Sigmoid colon (tissue), 6 donors: ENCODE measurements at regions not wholly inside any gene's neighbourhood (a gene's known extent, or its start where the extent isn't known, plus 50 kb on each side); places are given as distances from the start of the nearest gene placed in this dataset.

ENCODE experiments used
- DNase-seq: peaks from one replicate; pipeline ENCODE4 v3.0.0-alpha.2; 2019
- H3K27ac ChIP-seq, 4 donors: fragments of 200-600 bp; sonication (generic); one replicate each; pipeline ENCODE4 v1.5.1; 2016 to 2019; ENCODE audit warnings: mild to moderate bottlenecking in 1 of 4
- H3K27me3 ChIP-seq, 3 donors: fragments of 200-600 bp; sonication (generic); one replicate each; pipeline ENCODE4 v1.5.1; 2019; ENCODE audit warnings: mild to moderate bottlenecking in 1 of 3
- H3K36me3 ChIP-seq, 4 donors: fragments of 200-600 bp; sonication (generic); one replicate each; pipeline ENCODE4 v1.5.1; 2016 to 2019
- H3K4me1 ChIP-seq, 4 donors: fragments of 200-600 bp; sonication (generic); one replicate each; pipeline ENCODE4 v1.5.1; 2017 to 2019
- H3K4me3 ChIP-seq, 4 donors: fragments of 200-600 bp; sonication (generic); one replicate each; pipeline ENCODE4 v1.5.1; 2017 to 2019; ENCODE audit warnings: mild to moderate bottlenecking in 2 of 4, moderate library complexity in 1 of 4
- H3K9me3 ChIP-seq, 4 donors: fragments of 200-600 bp in 3 of 4; sonication (generic) in 3 of 4; one replicate each; pipeline versions ENCODE4 v1.5.1 to v1.6.1; 2013 to 2019
- CTCF ChIP-seq, 4 experiments: fragments of 450-650 bp in 3 of 4; fragments of 200-600 bp in 1 of 4; IDR thresholded peaks; one replicate each; pipeline ENCODE4 v1.5.1; 2016 to 2019; ENCODE audit warnings: antibody characterized with exemption in 4 of 4, mild to moderate bottlenecking in 3 of 4, moderate library complexity in 2 of 4
- EP300 ChIP-seq, 4 donors: sonication (generic); formaldehyde crosslinking; IDR thresholded peaks; one replicate each; pipeline ENCODE4 v1.6.1; 2017; ENCODE audit warnings: antibody characterized with exemption in 4 of 4
- POLR2A ChIP-seq, 2 donors: fragments of 450-650 bp; IDR thresholded peaks; one replicate each; pipeline ENCODE4 v1.6.1; 2016; ENCODE audit warnings: antibody characterized with exemption in 2 of 2, mild to moderate bottlenecking in 2 of 2, moderate library complexity in 2 of 2
- POLR2AphosphoS5 ChIP-seq, 4 donors: sonication (generic); formaldehyde crosslinking; IDR thresholded peaks; one replicate each; pipeline ENCODE4 v1.6.1; 2017; ENCODE audit warnings: antibody characterized with exemption in 4 of 4
- WGBS, 2 donors: extraction: QIAGEN DNeasy Blood & Tissue Kit; methylation state at CpG; one replicate each; pipeline ENCODE4 v1.1.7; 2013; 5-methylcytosine and 5-hydroxymethylcytosine counted together
- intact Hi-C: fragments of 100-400 bp; cut with DNase I; formaldehyde crosslinking; loops from one replicate; pipeline ENCODE4 v1.15.1; 2023
- donor health status: healthy with polysubstance abuse.
- donor health status: healthy.

DNA sequence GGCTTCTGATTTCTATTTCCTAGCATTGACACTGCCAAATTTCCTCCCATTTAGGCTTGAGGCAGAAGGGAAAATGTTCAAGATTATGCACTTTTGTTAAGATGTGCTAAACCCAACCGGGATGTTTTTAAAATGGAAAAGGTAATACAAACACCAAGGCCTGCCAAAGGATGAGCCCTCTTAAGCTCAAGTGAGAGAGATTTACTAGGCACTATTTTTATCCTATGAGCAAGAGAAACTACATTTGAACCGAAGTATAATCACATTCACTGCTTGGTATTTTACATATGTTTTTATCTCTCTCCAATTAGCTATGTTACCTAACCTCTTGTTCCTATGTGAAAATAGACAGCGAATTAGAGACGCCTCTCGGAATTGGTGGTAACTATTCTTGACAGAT is 295.8 kb downstream of the GABRB3 start:
- intact Hi-C loops, result no loop called here

GRCh38 chr15:26475554-26475953 is 297.3 kb downstream of the GABRB3 start:
- DNase-seq, result no peak
- intact Hi-C loops, result no loop called here
- Histone ChIP-seq H3K27me3 (no peaks in the 10 kb centered on the region), H3K36me3 (no peaks in the 10 kb centered on the region), H3K4me1 (no peaks in the 10 kb centered on the region), H3K9me3 (peaks cover 0 to 6% (median 0%) of the 10 kb centered on the region in 4 donors), H3K4me3 (no peak overlapping the region), H3K27ac (no peak overlapping the region)
- WGBS, 2 donors, result 72 to 74% methylated on average over 7 of the region's 7 CpGs
- TF ChIP-seq CTCF (IDR thresholded peaks at IDR 0.05), result no peak
- TF ChIP-seq POLR2A (IDR thresholded peaks at IDR 0.05), result no peak
- no peak for TF ChIP-seq EP300 (IDR thresholded peaks at IDR 0.05)
- no peak for TF ChIP-seq POLR2AphosphoS5 (IDR thresholded peaks at IDR 0.05)

More for the DNA sequence above, 295.8 kb downstream of the GABRB3 start:
- Histone ChIP-seq H3K9me3 (peaks cover 0 to 6% (median 0%) of the 10 kb centered on the region in 4 donors), H3K4me3 (no peak overlapping the region), H3K4me1 (no peaks in the 10 kb centered on the region), H3K27me3 (no peaks in the 10 kb centered on the region), H3K36me3 (no peaks in the 10 kb centered on the region), H3K27ac (no peak overlapping the region)
- TF ChIP-seq POLR2AphosphoS5 (IDR thresholded peaks at IDR 0.05) (no peak), CTCF (IDR thresholded peaks at IDR 0.05) (no peak), EP300 (IDR thresholded peaks at IDR 0.05) (no peak), POLR2A (IDR thresholded peaks at IDR 0.05) (no peak)
- WGBS, 2 donors, result 88 to 90% methylated on average over 5 of the region's 5 CpGs
- DNase-seq, result no peak

DNA sequence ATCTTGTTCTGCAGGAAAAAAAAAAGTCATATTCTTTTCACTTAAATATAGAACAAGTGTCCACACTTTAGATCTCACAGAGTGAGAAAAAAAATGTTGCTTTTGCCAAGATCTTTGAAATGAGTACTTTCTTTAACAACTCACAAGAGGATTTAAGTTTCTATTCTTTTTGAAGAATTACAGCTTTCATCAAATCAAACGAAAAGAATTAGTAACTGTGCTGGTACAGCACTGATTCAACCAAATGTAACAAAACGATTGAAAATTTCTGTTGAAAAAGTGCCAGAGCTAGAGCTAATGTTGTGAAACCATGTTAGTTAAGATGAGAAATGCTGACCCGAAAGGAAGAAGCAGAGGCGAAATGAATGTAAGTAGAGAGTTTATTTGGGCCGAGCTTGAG is 300.2 kb downstream of the GABRB3 start:
- no peaks in the 10 kb centered on the region for H3K27me3 ChIP-seq
- no peaks in the 10 kb centered on the region for H3K4me1 ChIP-seq
- peaks cover 0 to 4% (median 0%) of the 10 kb centered on the region in 4 donors for H3K9me3 ChIP-seq
- no peaks in the 10 kb centered on the region for H3K36me3 ChIP-seq
- intact Hi-C loops, result no loop called here
- no peak for DNase-seq
- no peak overlapping the region for H3K4me3 ChIP-seq
- 75 to 82% methylated on average over 5 of the region's 5 CpGs for WGBS, 2 donors
- H3K27ac ChIP-seq, result no peak overlapping the region
- TF ChIP-seq CTCF (IDR thresholded peaks at IDR 0.05) (no peak), EP300 (IDR thresholded peaks at IDR 0.05) (no peak), POLR2A (IDR thresholded peaks at IDR 0.05) (no peak), POLR2AphosphoS5 (IDR thresholded peaks at IDR 0.05) (no peak)

DNA sequence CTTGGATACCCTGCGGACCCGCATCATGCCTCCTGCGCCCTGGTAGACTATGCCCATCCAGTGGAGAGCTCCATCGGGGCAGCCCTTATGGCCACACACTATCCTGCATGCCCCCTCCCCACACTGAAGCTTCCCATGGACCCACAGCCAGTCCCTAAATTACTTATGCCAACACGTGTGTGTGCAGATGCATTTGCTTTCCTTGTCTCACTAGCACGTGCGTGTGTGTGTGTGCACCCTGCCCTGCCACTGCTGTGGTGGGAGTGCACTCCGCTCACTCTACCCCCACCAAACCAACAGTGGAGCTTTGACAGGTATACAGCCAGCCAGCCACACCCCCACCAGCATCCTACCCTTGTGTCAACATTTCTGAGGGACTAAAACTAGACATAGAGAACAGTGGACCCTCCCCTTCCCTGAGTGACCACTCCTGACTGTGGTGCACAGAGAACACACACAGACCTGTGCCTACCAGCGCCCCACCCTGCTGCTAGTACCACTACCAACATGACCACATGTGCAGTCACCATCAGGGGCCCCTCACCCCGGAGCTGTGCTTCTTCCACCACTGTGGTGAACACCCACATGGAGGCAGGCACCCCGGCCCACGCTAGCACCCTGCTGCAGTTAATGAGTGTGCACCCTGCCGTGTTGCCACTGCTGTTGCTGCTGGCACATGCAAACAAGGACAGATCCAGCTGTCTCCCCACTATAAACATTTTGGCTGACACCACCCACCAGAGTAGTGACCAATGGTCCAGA is 310.8 kb downstream of the GABRB3 start:
- Histone ChIP-seq H3K4me3 (no peak overlapping the region), H3K27ac (no peak overlapping the region), H3K27me3 (no peaks in the 10 kb centered on the region), H3K36me3 (no peaks in the 10 kb centered on the region), H3K9me3 (peaks cover 0 to 6% (median 1%) of the 10 kb centered on the region in 4 donors), H3K4me1 (no peaks in the 10 kb centered on the region)
- intact Hi-C loops, result no loop called here
- TF ChIP-seq EP300 (IDR thresholded peaks at IDR 0.05) (no peak), POLR2AphosphoS5 (IDR thresholded peaks at IDR 0.05) (no peak), POLR2A (IDR thresholded peaks at IDR 0.05) (no peak), CTCF (IDR thresholded peaks at IDR 0.05) (no peak)
- WGBS, 2 donors, result 85 to 90% methylated on average over 13 of the region's 13 CpGs
- no peak for DNase-seq
